Lower lobe of right lung (tissue), 2 donors: ENCODE measurements at regions not wholly inside any gene's neighbourhood (a gene's known extent, or its start where the extent isn't known, plus 50 kb on each side); places are given as distances from the start of the nearest gene placed in this dataset.
A peak's percentile ranks its signal among the peaks of the same experiment; 100 is the strongest.

Experiments used
- ATAC-seq, 2 donors: fragments of 200-7000 bp; cut with Tn5 transposase; one replicate each; pipeline ENCODE4 v1.9.1; 2020 to 2022; ENCODE audit warnings: mild to moderate bottlenecking in 2 of 2, moderate library complexity in 2 of 2
- DNase-seq: peaks from one replicate; pipeline ENCODE4 v3.0.0-alpha.2; 2020
- H3K27ac ChIP-seq: fragments of 200-600 bp; one replicate; pipeline ENCODE4 v1.8.0; 2022
- H3K27me3 ChIP-seq: fragments of 200-600 bp; one replicate; pipeline ENCODE4 v1.8.0; 2022; ENCODE audit warnings: low read depth
- H3K36me3 ChIP-seq: fragments of 200-600 bp; one replicate; pipeline ENCODE4 v1.8.0; 2022; ENCODE audit warnings: mild to moderate bottlenecking
- H3K4me1 ChIP-seq: fragments of 200-600 bp; one replicate; pipeline ENCODE4 v1.8.0; 2022
- H3K4me3 ChIP-seq: fragments of 200-600 bp; one replicate; pipeline ENCODE4 v1.8.0; 2022; ENCODE audit warnings: mild to moderate bottlenecking
- H3K9me3 ChIP-seq: fragments of 200-600 bp; one replicate; pipeline ENCODE4 v1.8.0; 2022
- intact Hi-C: fragments of 100-400 bp; cut with DNase I; formaldehyde crosslinking; loops from one replicate; pipeline ENCODE4 v1.11.0; 2022
- TF ChIP-seq, protein P1 (sequence below): fragments of 200-600 bp; IDR thresholded peaks from one replicate; pipeline ENCODE4 v1.8.0; 2022; ENCODE audit warnings: antibody characterized with exemption, mild to moderate bottlenecking
- donor health status: DM: no; HTN: yes; CAD: no; lungs with severe emphysema.

DNA sequence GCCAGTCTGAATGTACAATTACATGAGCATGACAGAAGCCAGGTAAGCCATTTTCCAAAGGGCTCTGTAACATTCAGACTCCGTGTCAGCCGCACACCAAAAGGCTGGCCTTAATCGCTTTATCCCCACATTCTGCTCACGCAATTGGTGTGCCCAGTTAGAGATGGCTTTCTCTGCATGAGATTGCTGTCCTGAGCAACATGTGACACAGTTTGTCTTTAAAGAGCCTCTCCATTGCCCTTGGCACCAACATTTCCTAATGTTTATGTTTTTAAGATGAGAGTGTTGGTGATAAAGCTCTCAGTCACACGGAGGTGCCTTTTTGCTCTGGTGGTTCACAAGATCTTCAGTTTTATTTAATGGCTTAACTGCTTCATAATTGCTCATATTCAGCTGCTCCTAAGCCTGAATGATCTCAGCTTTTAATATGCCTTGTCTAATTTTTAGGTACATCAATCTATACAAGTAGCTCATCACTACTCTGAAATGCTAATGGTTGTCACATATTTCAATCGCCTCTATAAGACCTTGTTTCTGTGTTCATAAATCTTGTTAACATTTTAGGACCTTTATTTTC is 164.8 kb upstream of the ACVR2A start:
- no peak overlapping the region for H3K4me3 ChIP-seq
- intact Hi-C loops, result no loop called here
- TF ChIP-seq, protein P1, sequence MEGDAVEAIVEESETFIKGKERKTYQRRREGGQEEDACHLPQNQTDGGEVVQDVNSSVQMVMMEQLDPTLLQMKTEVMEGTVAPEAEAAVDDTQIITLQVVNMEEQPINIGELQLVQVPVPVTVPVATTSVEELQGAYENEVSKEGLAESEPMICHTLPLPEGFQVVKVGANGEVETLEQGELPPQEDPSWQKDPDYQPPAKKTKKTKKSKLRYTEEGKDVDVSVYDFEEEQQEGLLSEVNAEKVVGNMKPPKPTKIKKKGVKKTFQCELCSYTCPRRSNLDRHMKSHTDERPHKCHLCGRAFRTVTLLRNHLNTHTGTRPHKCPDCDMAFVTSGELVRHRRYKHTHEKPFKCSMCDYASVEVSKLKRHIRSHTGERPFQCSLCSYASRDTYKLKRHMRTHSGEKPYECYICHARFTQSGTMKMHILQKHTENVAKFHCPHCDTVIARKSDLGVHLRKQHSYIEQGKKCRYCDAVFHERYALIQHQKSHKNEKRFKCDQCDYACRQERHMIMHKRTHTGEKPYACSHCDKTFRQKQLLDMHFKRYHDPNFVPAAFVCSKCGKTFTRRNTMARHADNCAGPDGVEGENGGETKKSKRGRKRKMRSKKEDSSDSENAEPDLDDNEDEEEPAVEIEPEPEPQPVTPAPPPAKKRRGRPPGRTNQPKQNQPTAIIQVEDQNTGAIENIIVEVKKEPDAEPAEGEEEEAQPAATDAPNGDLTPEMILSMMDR, result no peak
- no peak for ATAC-seq
- H3K36me3 ChIP-seq, result no peaks in the 10 kb centered on the region
- no peaks in the 10 kb centered on the region for H3K4me1 ChIP-seq
- no peak overlapping the region for H3K27ac ChIP-seq
- no peaks in the 10 kb centered on the region for H3K9me3 ChIP-seq
- no peak for DNase-seq
- no peaks in the 10 kb centered on the region for H3K27me3 ChIP-seq

DNA sequence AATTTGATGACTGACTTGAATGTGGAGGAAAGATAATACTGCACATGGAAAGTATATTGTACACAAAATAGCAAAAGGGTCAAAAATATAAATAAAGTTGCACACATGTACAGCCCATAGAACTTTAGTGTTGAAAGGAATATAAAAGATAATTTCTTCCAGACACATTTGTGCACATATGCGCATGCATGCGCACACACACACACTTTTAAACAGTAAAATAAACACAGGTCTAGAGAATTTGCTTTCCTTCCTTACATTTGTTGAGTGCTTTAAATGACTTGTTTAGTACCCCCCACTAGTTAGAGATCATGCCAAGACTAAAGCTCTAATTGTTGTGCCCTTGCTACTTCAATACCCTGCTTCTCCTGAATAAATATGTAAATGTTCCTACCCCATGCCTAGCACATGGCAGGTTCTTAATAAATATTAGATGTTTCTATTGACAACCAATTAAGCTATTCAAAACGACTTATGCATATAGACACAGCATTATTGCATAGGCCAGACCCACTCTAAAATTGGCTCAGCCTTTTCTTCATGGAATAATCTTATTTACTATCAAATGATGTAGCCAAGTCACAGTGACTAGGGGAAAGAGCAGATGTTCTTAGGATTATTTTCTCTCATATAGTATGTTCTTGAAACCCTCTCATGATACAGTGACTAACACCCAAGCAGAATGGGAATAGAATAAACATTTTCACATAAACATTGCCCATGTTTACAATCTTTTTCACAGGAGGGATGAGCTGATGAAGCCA is 165.5 kb upstream of the ACVR2A start:
- ATAC-seq (no peak), DNase-seq (no peak)
- H3K27ac ChIP-seq, result no peak overlapping the region
- H3K4me3 ChIP-seq, result no peak overlapping the region
- H3K36me3 ChIP-seq, result no peaks in the 10 kb centered on the region
- no peaks in the 10 kb centered on the region for H3K4me1 ChIP-seq
- no peaks in the 10 kb centered on the region for H3K27me3 ChIP-seq
- no peaks in the 10 kb centered on the region for H3K9me3 ChIP-seq
- intact Hi-C loops, result no loop called here
- TF ChIP-seq, protein P1, result no peak

- H3K4me1 ChIP-seq, result no peaks in the 10 kb centered on the region
- TF ChIP-seq, protein P1, result no peak
- DNase-seq, result no peak
- no peaks in the 10 kb centered on the region for H3K36me3 ChIP-seq
- no peaks in the 10 kb centered on the region for H3K9me3 ChIP-seq
- no peak overlapping the region for H3K4me3 ChIP-seq
- no peaks in the 10 kb centered on the region for H3K27me3 ChIP-seq
- intact Hi-C loops, result no loop called here
- no peak overlapping the region for H3K27ac ChIP-seq
- ATAC-seq, result peak in 1 of 2 donors; percentile 23
Observed at GRCh38 chr2:147665105-147665504, 179.7 kb upstream of the ACVR2A start.

- no peak overlapping the region for H3K4me3 ChIP-seq
- TF ChIP-seq, protein P1, result no peak
- peak in 1 of 2 donors; percentile 12 for ATAC-seq
- no peaks in the 10 kb centered on the region for H3K27me3 ChIP-seq
- no peak overlapping the region for H3K27ac ChIP-seq
- intact Hi-C loops, result no loop called here
- no peaks in the 10 kb centered on the region for H3K36me3 ChIP-seq
- no peaks in the 10 kb centered on the region for H3K9me3 ChIP-seq
- no peak for DNase-seq
- no peaks in the 10 kb centered on the region for H3K4me1 ChIP-seq
Observed at GRCh38 chr2:147663962-147664361, 180.9 kb upstream of the ACVR2A start.

GRCh38 chr2:147663153-147663961 is 181.5 kb upstream of the ACVR2A start:
- no peaks in the 10 kb centered on the region for H3K36me3 ChIP-seq
- no peak overlapping the region for H3K27ac ChIP-seq
- intact Hi-C loops, result no loop called here
- TF ChIP-seq, protein P1, result no peak
- ATAC-seq (peak in 1 of 2 donors; percentile 46), DNase-seq (no peak)
- no peaks in the 10 kb centered on the region for H3K9me3 ChIP-seq
- H3K4me1 ChIP-seq, result no peaks in the 10 kb centered on the region
- H3K4me3 ChIP-seq, result no peak overlapping the region
- no peaks in the 10 kb centered on the region for H3K27me3 ChIP-seq
